ENCODE measurements at regions not wholly inside any gene's neighbourhood (a gene's known extent, or its start where the extent isn't known, plus 50 kb on each side); places are given as distances from the start of the nearest gene placed in this dataset.

DNA sequence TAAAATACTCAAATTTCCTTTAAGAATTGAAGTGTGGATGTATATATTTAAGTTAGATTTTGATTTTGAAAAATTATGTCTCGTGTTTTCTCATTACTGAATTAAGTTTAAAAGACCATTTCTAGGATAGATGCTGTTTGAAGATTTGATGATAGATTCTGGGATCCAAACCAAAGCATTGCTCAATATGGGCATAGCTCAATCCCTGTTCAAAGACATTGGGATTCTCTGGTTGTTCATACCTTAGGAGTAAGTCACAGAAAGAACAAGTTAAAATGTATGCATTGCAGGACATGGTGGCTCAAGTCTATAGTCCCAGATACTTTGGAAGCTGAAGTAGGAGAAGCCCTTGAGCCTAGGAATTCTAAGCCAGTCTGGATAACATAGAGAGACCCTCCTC, 622.3 kb downstream of the ADCYAP1 start:
- TF ChIP-seq, protein P1, sequence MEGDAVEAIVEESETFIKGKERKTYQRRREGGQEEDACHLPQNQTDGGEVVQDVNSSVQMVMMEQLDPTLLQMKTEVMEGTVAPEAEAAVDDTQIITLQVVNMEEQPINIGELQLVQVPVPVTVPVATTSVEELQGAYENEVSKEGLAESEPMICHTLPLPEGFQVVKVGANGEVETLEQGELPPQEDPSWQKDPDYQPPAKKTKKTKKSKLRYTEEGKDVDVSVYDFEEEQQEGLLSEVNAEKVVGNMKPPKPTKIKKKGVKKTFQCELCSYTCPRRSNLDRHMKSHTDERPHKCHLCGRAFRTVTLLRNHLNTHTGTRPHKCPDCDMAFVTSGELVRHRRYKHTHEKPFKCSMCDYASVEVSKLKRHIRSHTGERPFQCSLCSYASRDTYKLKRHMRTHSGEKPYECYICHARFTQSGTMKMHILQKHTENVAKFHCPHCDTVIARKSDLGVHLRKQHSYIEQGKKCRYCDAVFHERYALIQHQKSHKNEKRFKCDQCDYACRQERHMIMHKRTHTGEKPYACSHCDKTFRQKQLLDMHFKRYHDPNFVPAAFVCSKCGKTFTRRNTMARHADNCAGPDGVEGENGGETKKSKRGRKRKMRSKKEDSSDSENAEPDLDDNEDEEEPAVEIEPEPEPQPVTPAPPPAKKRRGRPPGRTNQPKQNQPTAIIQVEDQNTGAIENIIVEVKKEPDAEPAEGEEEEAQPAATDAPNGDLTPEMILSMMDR (IDR thresholded peaks at IDR 0.05; ENCODE audit: extremely low read depth, missing control alignments) = no peak
- DNase-seq (ENCODE audit: low spot score) = no peak

DNA sequence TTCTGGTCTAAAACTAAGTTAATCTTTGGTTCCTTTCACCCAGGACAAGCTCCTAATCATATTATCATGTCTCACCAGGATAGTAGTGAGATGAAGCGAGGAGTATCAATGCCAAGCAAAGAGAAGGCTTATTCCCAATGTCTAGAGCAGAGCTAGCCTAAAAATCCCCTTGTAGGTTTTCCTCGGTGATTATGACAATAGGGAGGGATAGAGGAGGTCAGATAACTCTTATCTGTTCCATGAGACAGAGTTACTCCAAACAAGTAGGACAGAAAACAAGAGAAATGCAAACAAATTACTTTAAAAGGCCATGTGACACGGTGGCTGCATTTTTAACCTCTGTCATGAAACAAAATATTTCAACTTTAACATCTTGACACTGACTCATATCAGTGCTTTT, 623.1 kb downstream of the ADCYAP1 start:
- TF ChIP-seq, protein P1 (IDR thresholded peaks at IDR 0.05; ENCODE audit: extremely low read depth, missing control alignments) = no peak
- no peak for DNase-seq (ENCODE audit: low spot score)

DNA sequence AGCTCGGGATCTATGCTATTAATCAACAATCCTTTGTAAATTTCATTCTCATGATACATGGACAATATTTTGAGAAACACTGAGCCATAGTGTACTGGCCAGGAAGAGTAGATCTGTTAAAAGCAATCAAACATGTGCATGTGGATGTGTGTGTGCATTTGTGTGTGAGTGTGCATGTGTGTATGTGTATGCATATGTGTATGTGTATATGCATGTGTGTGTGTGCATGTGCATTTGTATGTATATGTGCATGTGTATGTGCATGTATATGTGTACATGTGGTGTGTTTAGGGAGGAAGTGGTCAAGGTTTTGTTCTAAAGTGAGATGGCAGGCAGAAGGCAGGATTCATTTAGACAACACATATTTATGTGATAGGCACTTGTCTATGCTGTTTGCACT, 623.8 kb downstream of the ADCYAP1 start:
- TF ChIP-seq, protein P1 (IDR thresholded peaks at IDR 0.05; ENCODE audit: extremely low read depth, missing control alignments) = no peak
- no peak for DNase-seq (ENCODE audit: low spot score)

DNA sequence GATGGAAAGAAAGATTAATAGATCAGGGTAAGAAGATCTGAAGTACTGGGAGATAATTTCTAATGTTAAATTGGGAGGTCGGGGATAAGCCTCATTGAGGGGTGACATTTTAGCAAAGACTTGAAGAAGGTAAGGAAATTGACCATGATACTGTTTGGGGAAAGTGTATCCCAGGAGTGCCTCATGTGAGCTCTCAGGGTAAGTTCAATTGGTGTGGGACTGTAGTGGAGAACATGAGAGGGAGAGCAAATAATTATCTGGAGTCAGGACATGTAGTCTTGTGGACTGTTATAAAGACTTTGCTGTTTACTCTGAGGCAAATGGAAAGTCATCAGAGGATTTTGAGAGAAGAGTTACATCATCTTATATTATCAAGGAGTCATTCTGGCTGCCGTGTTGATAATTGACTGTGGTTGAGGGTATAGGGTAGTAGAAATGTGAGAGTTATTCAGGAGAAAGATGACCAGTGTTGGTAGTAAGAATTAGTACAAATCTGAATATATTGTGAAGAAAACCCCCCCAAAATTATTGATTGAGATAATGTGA, 624.4 kb downstream of the ADCYAP1 start:
- TF ChIP-seq, protein P1 (IDR thresholded peaks at IDR 0.05; ENCODE audit: extremely low read depth, missing control alignments) = no peak
- no peak for DNase-seq (ENCODE audit: low spot score)

DNA sequence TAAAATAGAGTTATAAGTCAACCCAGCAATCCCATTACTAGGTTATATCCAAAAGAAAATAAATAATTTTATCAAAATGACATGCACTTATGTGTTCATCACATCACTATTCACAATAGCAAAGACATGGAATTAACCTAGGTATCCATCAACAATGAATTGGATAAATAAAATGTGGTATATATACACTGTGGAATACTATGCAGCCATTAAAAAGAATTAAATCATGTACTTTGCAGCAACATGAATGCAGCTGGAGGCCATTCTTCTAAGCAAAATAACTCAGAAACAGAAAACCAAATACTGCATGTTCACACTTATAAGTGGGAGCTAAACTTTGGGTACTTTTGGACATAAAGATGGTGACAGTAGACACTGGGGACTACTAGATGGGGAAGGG, 626.0 kb downstream of the ADCYAP1 start:
- no peak for DNase-seq (ENCODE audit: low spot score)
- TF ChIP-seq, protein P1 (IDR thresholded peaks at IDR 0.05; ENCODE audit: extremely low read depth, missing control alignments) = no peak

DNA sequence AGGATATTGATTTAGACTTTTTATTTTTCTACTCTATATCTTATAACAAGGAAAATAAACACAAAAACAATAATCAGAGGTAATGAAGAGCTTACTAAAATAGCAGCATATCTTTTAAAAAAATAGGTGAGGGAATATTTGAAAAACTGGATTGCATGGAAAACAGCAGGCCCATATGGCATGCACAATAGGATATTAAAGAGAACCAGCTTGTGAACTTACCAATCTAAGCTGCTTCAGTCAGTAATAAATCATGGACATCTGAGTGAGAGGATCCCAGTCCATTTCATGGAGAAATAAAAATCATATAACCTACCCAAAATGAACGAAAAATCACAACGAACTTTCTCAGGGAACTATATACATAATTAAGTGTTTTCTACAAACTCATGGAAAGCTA, 634.6 kb downstream of the ADCYAP1 start:
- DNase-seq (ENCODE audit: low spot score) = no peak

DNA sequence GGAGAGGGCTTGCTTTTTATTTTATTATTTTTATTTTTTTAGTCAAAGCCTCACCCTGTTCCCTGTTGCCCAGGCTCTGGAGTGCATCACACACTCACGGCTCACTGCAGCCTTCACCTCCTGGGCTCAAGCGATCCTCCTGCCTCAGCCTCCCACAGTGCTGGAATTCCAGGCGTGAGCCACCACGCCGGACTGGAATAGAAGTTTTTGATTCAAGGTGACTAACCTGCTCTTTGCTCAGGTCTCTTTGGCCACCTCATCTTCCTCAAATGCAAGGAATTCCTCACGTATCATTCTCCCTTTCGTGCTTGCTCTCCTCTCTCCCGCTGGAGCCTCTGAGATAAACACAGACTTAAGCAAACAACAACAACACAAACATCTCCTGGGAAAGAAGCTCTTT, 636.8 kb downstream of the ADCYAP1 start:
- TF ChIP-seq, protein P1 (IDR thresholded peaks at IDR 0.05; ENCODE audit: extremely low read depth, missing control alignments) = no peak
- no peak for DNase-seq (ENCODE audit: low spot score)

More for the DNA sequence above, 634.6 kb downstream of the ADCYAP1 start:
- TF ChIP-seq, protein P1 (IDR thresholded peaks at IDR 0.05; ENCODE audit: extremely low read depth, missing control alignments) = no peak

Measured in GM20000 (cell line).